H9 (cell line): ENCODE measurements at regions not wholly inside any gene's neighbourhood (a gene's known extent, or its start where the extent isn't known, plus 50 kb on each side); places are given as distances from the start of the nearest gene placed in this dataset.
"Not testable (repeated sequence)": the region's sequence is repeated elsewhere in the genome, so short reads cannot be mapped to it uniquely, and the experiment has no call there.

Experiments used
- DNase-seq: peaks from one replicate; pipeline ENCODE4 v3.0.0-alpha.2; 2017
- H2AFZ ChIP-seq: one replicate; pipeline ENCODE4 v1.6.1; 2013; ENCODE audit warnings: mild to moderate bottlenecking, low read length, control low read depth, moderate library complexity
- H2AK5ac ChIP-seq: 2 replicates; pipeline ENCODE4 v1.6.1; 2013; ENCODE audit warnings: low read length, control low read depth, mixed read lengths; ENCODE audit not compliant: insufficient read length
- H2BK120ac ChIP-seq: one replicate; pipeline ENCODE4 v1.6.1; 2013; ENCODE audit warnings: low read depth, mild to moderate bottlenecking, low read length, control low read depth, inconsistent platforms; ENCODE audit not compliant: poor library complexity, severe bottlenecking
- H2BK12ac ChIP-seq: 2 replicates; pipeline ENCODE4 v1.6.1; 2013; ENCODE audit warnings: low read length, control low read depth, mixed read lengths, low read depth; ENCODE audit not compliant: insufficient read length
- H2BK15ac ChIP-seq: 2 replicates; pipeline ENCODE4 v1.6.1; 2013; ENCODE audit warnings: low read depth, low read length, control low read depth
- H2BK20ac ChIP-seq: one replicate; pipeline ENCODE4 v1.6.1; 2013; ENCODE audit warnings: low read depth, mild to moderate bottlenecking, low read length, control low read depth, inconsistent platforms; ENCODE audit not compliant: poor library complexity, severe bottlenecking
- H2BK5ac ChIP-seq: 2 replicates; pipeline ENCODE4 v1.6.1; 2013; ENCODE audit warnings: low read length, control low read depth, mixed read lengths; ENCODE audit not compliant: insufficient read length
- H3K14ac ChIP-seq: 2 replicates; pipeline ENCODE4 v1.6.1; 2013; ENCODE audit warnings: low read length, control low read depth; ENCODE audit not compliant: insufficient read depth
- H3K18ac ChIP-seq: 2 replicates; pipeline ENCODE4 v1.6.1; 2013; ENCODE audit warnings: low read depth, mild to moderate bottlenecking, mixed read lengths, low read length, control low read depth; ENCODE audit not compliant: insufficient read length
- H3K23ac ChIP-seq: 2 replicates; pipeline ENCODE4 v1.6.1; 2013; ENCODE audit warnings: low read length, control low read depth, mixed read lengths, low read depth; ENCODE audit not compliant: insufficient read length
- H3K23me2 ChIP-seq: 2 replicates; pipeline ENCODE4 v1.6.1; 2013; ENCODE audit warnings: low read depth, mild to moderate bottlenecking, mixed read lengths, low read length, control low read depth; ENCODE audit not compliant: insufficient read length, poor library complexity, severe bottlenecking
- H3K27ac ChIP-seq: 2 replicates; pipeline ENCODE4 v1.5.1; 2013; ENCODE audit warnings: low read length, control low read depth, mixed read lengths, low read depth; ENCODE audit not compliant: insufficient read length
- H3K27me3 ChIP-seq: 2 replicates; pipeline ENCODE4 v1.6.1; 2013; ENCODE audit warnings: low read length, control low read depth, inconsistent platforms; ENCODE audit not compliant: insufficient read depth
- H3K4ac ChIP-seq: 2 replicates; pipeline ENCODE4 v1.6.1; 2013; ENCODE audit warnings: low read depth, mild to moderate bottlenecking, control low read depth, inconsistent platforms, low read length, moderate library complexity
- H3K4me1 ChIP-seq: 2 replicates; pipeline ENCODE4 v1.6.1; 2013; ENCODE audit warnings: low read length, control low read depth, inconsistent platforms; ENCODE audit not compliant: insufficient read depth
- H3K4me2 ChIP-seq: 2 replicates; pipeline ENCODE4 v1.6.1; 2013; ENCODE audit warnings: low read length, control low read depth, mixed read lengths; ENCODE audit not compliant: insufficient read length, insufficient read depth
- H3K56ac ChIP-seq: 2 replicates; pipeline ENCODE4 v1.6.1; 2013; ENCODE audit warnings: low read depth, mild to moderate bottlenecking, mixed read lengths, low read length, control low read depth; ENCODE audit not compliant: insufficient read length
- H3K79me1 ChIP-seq: 2 replicates; pipeline ENCODE4 v1.6.1; 2013; ENCODE audit warnings: low read depth, mild to moderate bottlenecking, moderate library complexity, low read length, control low read depth, inconsistent platforms; ENCODE audit not compliant: insufficient read depth, poor library complexity, severe bottlenecking
- H3K79me2 ChIP-seq: 2 replicates; pipeline ENCODE4 v1.6.1; 2013; ENCODE audit warnings: low read length, control low read depth, inconsistent platforms; ENCODE audit not compliant: insufficient read depth
- H3K9ac ChIP-seq: 2 replicates; pipeline ENCODE4 v1.6.1; 2013; ENCODE audit warnings: low read length, control low read depth, mixed read lengths; ENCODE audit not compliant: insufficient read length; ENCODE audit errors: extremely low read depth
- H3K9me3 ChIP-seq: one replicate; pipeline ENCODE4 v1.6.1; 2013; ENCODE audit warnings: low read depth, low read length, inconsistent platforms; ENCODE audit not compliant: control insufficient read depth
- H3T11ph ChIP-seq: one replicate; pipeline ENCODE4 v1.6.1; 2013; ENCODE audit warnings: mild to moderate bottlenecking, low read length, control low read depth, inconsistent platforms
- H4K20me1 ChIP-seq: one replicate; pipeline ENCODE4 v1.6.1; 2013; ENCODE audit not compliant: control insufficient read depth, insufficient read length, insufficient read depth
- H4K5ac ChIP-seq: 2 replicates; pipeline ENCODE4 v1.6.1; 2013; ENCODE audit warnings: low read depth, mild to moderate bottlenecking, mixed read lengths, low read length, control low read depth; ENCODE audit not compliant: insufficient read length
- H4K8ac ChIP-seq: replicated peaks from 2 replicates; pipeline ENCODE4 v1.6.1; 2013; ENCODE audit warnings: low read length, control low read depth, mixed read lengths, low read depth; ENCODE audit not compliant: insufficient read length
- H4K91ac ChIP-seq: 2 replicates; pipeline ENCODE4 v1.6.1; 2013; ENCODE audit warnings: low read depth, mild to moderate bottlenecking, moderate library complexity, mixed read lengths, low read length, control low read depth; ENCODE audit not compliant: insufficient read length
- H3K27ac Mint-ChIP-seq, 3 experiments: 2 replicates in 2 of 3; 3 replicates in 1 of 3; pipeline ENCODE4 v1.8.0; 2020 to 2021; ENCODE audit warnings: mixed read lengths in 3 of 3, mild to moderate bottlenecking in 1 of 3, moderate library complexity in 1 of 3
- H3K27me3 Mint-ChIP-seq: 2 replicates; pipeline ENCODE4 v1.8.0; 2021; ENCODE audit warnings: low read depth, mild to moderate bottlenecking, moderate library complexity, mixed read lengths
- H3K36me3 Mint-ChIP-seq, 3 experiments: 2 replicates in 2 of 3; 3 replicates in 1 of 3; pipeline ENCODE4 v1.8.0; 2020 to 2021; ENCODE audit warnings: low read depth in 3 of 3, mixed read lengths in 3 of 3; ENCODE audit not compliant: insufficient read depth in 1 of 3
- H3K4me1 Mint-ChIP-seq, 2 experiments: 2 replicates each; pipeline ENCODE4 v1.8.0; 2020; ENCODE audit warnings: mixed read lengths in 2 of 2
- H3K4me3 Mint-ChIP-seq, 2 experiments: 2 replicates in 1 of 2; 3 replicates in 1 of 2; pipeline ENCODE4 v1.8.0; 2020 to 2021; ENCODE audit warnings: mild to moderate bottlenecking in 2 of 2, mixed read lengths in 2 of 2, moderate library complexity in 1 of 2
- H3K9me3 Mint-ChIP-seq, 2 experiments: 2 replicates in 1 of 2; 3 replicates in 1 of 2; pipeline ENCODE4 v1.8.0; 2020; ENCODE audit warnings: mild to moderate bottlenecking in 2 of 2, mixed read lengths in 2 of 2, moderate library complexity in 1 of 2
- WGBS: extraction: QIAGEN DNeasy Blood & Tissue Kit; methylation state at CpG from one replicate; pipeline ENCODE4 v1.1.7; 2013; ENCODE audit warnings: missing lambda C conversion rate, low lambda C conversion rate, mixed read lengths; ENCODE audit not compliant: insufficient read length; ENCODE audit errors: extremely low coverage; 5-methylcytosine and 5-hydroxymethylcytosine counted together

GRCh38 chr16:16536151-16536550, 157.2 kb downstream of the NPIPA7 start:
- H3K27ac Mint-ChIP-seq = not testable (repeated sequence)

DNA sequence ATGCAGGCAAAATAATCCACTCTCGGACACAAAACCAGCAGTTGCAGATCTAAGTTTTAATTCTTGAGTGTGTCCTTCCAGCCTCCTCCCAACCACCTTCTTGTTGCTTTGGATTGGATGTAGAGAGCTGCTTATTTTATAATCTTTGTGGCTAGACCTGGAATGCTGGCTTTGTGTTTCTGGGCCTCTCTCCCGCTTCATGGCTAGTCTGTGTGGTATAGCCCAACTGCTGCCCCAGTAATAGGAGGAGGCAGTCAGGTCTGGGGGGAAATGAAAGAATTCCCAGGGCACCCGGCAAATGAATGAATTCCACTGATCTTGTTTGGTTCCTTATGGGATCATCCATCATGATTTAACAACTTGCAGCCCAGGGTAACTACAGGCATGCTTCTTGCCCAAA, 170.8 kb downstream of the NPIPA7 start:
- H3K18ac ChIP-seq, H2AFZ ChIP-seq, H4K91ac ChIP-seq, H3K27me3 Mint-ChIP-seq, H3K9me3 ChIP-seq, H3K9ac ChIP-seq, H2AK5ac ChIP-seq, H3K4ac ChIP-seq, H2BK120ac ChIP-seq, H3K14ac ChIP-seq, H4K5ac ChIP-seq, H2BK20ac ChIP-seq, H3K27ac ChIP-seq, H3K79me2 ChIP-seq, H3T11ph ChIP-seq, H4K20me1 ChIP-seq, H3K4me2 ChIP-seq, H3K4me1 Mint-ChIP-seq, H2BK5ac ChIP-seq, H3K56ac ChIP-seq, H3K27me3 ChIP-seq, H3K4me3 Mint-ChIP-seq, H3K79me1 ChIP-seq, H4K8ac ChIP-seq, H3K23me2 ChIP-seq, H3K36me3 Mint-ChIP-seq, H2BK15ac ChIP-seq, DNase-seq, H3K9me3 Mint-ChIP-seq, H3K4me1 ChIP-seq, H3K27ac Mint-ChIP-seq, H3K23ac ChIP-seq, H2BK12ac ChIP-seq: not testable (repeated sequence)
- no CpG with 5 or more reads among the region's 3 CpGs for WGBS

More at GRCh38 chr16:16536151-16536550, 157.2 kb downstream of the NPIPA7 start:
- not testable (repeated sequence) for H3K9me3 ChIP-seq, H2AK5ac ChIP-seq, H3K23me2 ChIP-seq, H3K4me2 ChIP-seq, H3K23ac ChIP-seq, H2BK5ac ChIP-seq, H3K4me1 ChIP-seq, H3K4ac ChIP-seq, H3K9me3 Mint-ChIP-seq, H2BK20ac ChIP-seq, H3K56ac ChIP-seq, H2AFZ ChIP-seq, H4K91ac ChIP-seq, H3K79me2 ChIP-seq, H4K5ac ChIP-seq, H3K14ac ChIP-seq, H3K36me3 Mint-ChIP-seq, H3K18ac ChIP-seq, H3K27me3 Mint-ChIP-seq, DNase-seq, H2BK12ac ChIP-seq, H3K4me3 Mint-ChIP-seq, H4K20me1 ChIP-seq, H3K27me3 ChIP-seq, H3K27ac ChIP-seq, H3T11ph ChIP-seq, H2BK120ac ChIP-seq, H3K9ac ChIP-seq, H3K79me1 ChIP-seq, H2BK15ac ChIP-seq, H4K8ac ChIP-seq, H3K4me1 Mint-ChIP-seq
- WGBS = no CpG with 5 or more reads among the region's 3 CpGs
